IMR-90 (cell line): ENCODE measurements at regions not wholly inside any gene's neighbourhood (a gene's known extent, or its start where the extent isn't known, plus 50 kb on each side); places are given as distances from the start of the nearest gene placed in this dataset.

ENCODE experiments used
- ATAC-seq: fragments of 200-7000 bp; cut with Tn5 transposase; 2 replicates; pipeline ENCODE4 v1.9.1; 2020; ENCODE audit warnings: low read depth, mild to moderate bottlenecking, moderate library complexity
- BruUV-seq: library from RNA; stranded (reverse); fragments of 400-500 nt; replicated peaks from 2 replicates; lab custom pipeline; 2021; lab: Mats Ljungman, UMichigan
- CTCF ChIA-PET: fragments of 300-600 bp; formaldehyde crosslinking; extraction: SDS; loops from one replicate; lab custom pipeline; 2021; ENCODE audit warnings: antibody characterized with exemption; lab: Yijun Ruan, JAX
- POLR2A ChIA-PET: fragments of 300-600 bp; sonication (Branson Sonifier 250); formaldehyde crosslinking; loops from one replicate; lab custom pipeline; 2022; ENCODE audit warnings: antibody characterized with exemption; ENCODE audit not compliant: unreplicated experiment; lab: Charles Lee
- DNase-seq: peaks from one replicate; pipeline ENCODE4 v3.0.0; 2013
- H2AFZ ChIP-seq: replicated peaks from 2 replicates; pipeline ENCODE3; 2013; ENCODE audit warnings: low read length, mild to moderate bottlenecking; ENCODE audit not compliant: poor library complexity
- H2AK5ac ChIP-seq: 2 replicates; pipeline ENCODE4 v1.6.1; 2013; ENCODE audit warnings: low read depth, low read length, inconsistent platforms
- H2AK9ac ChIP-seq: replicated peaks from 2 replicates; pipeline ENCODE3; 2013; ENCODE audit warnings: mild to moderate bottlenecking, low read depth, low read length, moderate library complexity; ENCODE audit not compliant: poor library complexity
- H2BK120ac ChIP-seq: 2 replicates; pipeline ENCODE4 v1.6.1; 2013; ENCODE audit warnings: low read depth, low read length, inconsistent platforms
- H2BK15ac ChIP-seq: 3 replicates; pipeline ENCODE4 v1.6.1; 2013; ENCODE audit warnings: low read depth, low read length, inconsistent platforms
- H2BK20ac ChIP-seq: 2 replicates; pipeline ENCODE4 v1.6.1; 2013; ENCODE audit warnings: low read depth, mild to moderate bottlenecking, inconsistent platforms, low read length, moderate library complexity
- H2BK5ac ChIP-seq: 2 replicates; pipeline ENCODE4 v1.6.1; 2013; ENCODE audit warnings: mild to moderate bottlenecking, low read depth, low read length, inconsistent platforms; ENCODE audit not compliant: poor library complexity, severe bottlenecking
- H3K14ac ChIP-seq: replicated peaks from 2 replicates; pipeline ENCODE4 v1.6.1; 2013; ENCODE audit warnings: low read depth, low read length, inconsistent platforms
- H3K18ac ChIP-seq: 2 replicates; pipeline ENCODE4 v1.6.1; 2013; ENCODE audit warnings: low read depth, low read length, control low read depth
- H3K23ac ChIP-seq: 2 replicates; pipeline ENCODE4 v1.6.1; 2013; ENCODE audit warnings: low read depth, low read length, inconsistent platforms
- H3K27ac ChIP-seq: 2 replicates; pipeline ENCODE4 v1.5.1; 2013; ENCODE audit warnings: mild to moderate bottlenecking, control low read depth, low read length; ENCODE audit not compliant: insufficient read depth
- H3K27me3 ChIP-seq: 2 replicates; pipeline ENCODE4 v1.6.1; 2013; ENCODE audit warnings: low read length; ENCODE audit not compliant: control insufficient read depth, insufficient read depth
- H3K36me3 ChIP-seq: 2 replicates; pipeline ENCODE4 v1.6.1; 2013; ENCODE audit warnings: low read length, mixed read lengths; ENCODE audit not compliant: control insufficient read depth, insufficient read depth
- H3K4ac ChIP-seq: 2 replicates; pipeline ENCODE4 v1.6.1; 2013; ENCODE audit warnings: low read depth, low read length, inconsistent platforms
- H3K4me1 ChIP-seq: 2 replicates; pipeline ENCODE4 v1.6.1; 2013; ENCODE audit warnings: low read length, mixed read lengths; ENCODE audit not compliant: control insufficient read depth, insufficient read depth
- H3K4me2 ChIP-seq: 2 replicates; pipeline ENCODE4 v1.6.1; 2013; ENCODE audit warnings: low read depth, mild to moderate bottlenecking, control low read depth, low read length, moderate library complexity
- H3K4me3 ChIP-seq: 2 replicates; pipeline ENCODE4 v1.5.1; 2013; ENCODE audit warnings: low read depth, mild to moderate bottlenecking, control low read depth, low read length, moderate library complexity; ENCODE audit not compliant: insufficient read depth
- H3K56ac ChIP-seq: 2 replicates; pipeline ENCODE4 v1.6.1; 2013; ENCODE audit warnings: low read length, inconsistent platforms; ENCODE audit not compliant: insufficient read depth; ENCODE audit errors: extremely low read depth
- H3K79me1 ChIP-seq, 2 experiments: 2 replicates each; pipeline ENCODE4 v1.6.1; 2013; ENCODE audit warnings: low read length in 2 of 2, inconsistent platforms in 1 of 2, low read depth in 1 of 2
- H3K9ac ChIP-seq: 2 replicates; pipeline ENCODE4 v1.6.1; 2013; ENCODE audit warnings: low read depth, low read length, control low read depth
- H3K9me1 ChIP-seq: 2 replicates; pipeline ENCODE4 v1.6.1; 2013; ENCODE audit warnings: low read length, inconsistent platforms; ENCODE audit not compliant: insufficient read depth
- H3K9me3 ChIP-seq: 2 replicates; pipeline ENCODE4 v1.6.1; 2013; ENCODE audit warnings: low read length; ENCODE audit not compliant: control insufficient read depth, insufficient read depth
- H4K20me1 ChIP-seq: 2 replicates; pipeline ENCODE4 v1.6.1; 2013; ENCODE audit warnings: low read length, inconsistent platforms; ENCODE audit not compliant: insufficient read depth
- H4K5ac ChIP-seq: 2 replicates; pipeline ENCODE4 v1.6.1; 2013; ENCODE audit warnings: mild to moderate bottlenecking, low read depth, low read length, control low read depth
- H4K8ac ChIP-seq, 2 experiments: 2 replicates each; pipeline ENCODE4 v1.6.1; 2013; ENCODE audit warnings: low read depth in 2 of 2, low read length in 2 of 2, control low read depth in 1 of 2, inconsistent platforms in 1 of 2
- H4K91ac ChIP-seq: 2 replicates; pipeline ENCODE4 v1.6.1; 2013; ENCODE audit warnings: low read depth, low read length, inconsistent platforms; ENCODE audit not compliant: insufficient read depth
- MXI1 ChIP-seq: IDR thresholded peaks from 2 replicates; pipeline ENCODE4 v1.6.1; 2012; ENCODE audit warnings: low read depth, mild to moderate bottlenecking, low read length, moderate library complexity, borderline replicate concordance
- RAD21 ChIP-seq: IDR thresholded peaks from 2 replicates; pipeline ENCODE4 v1.6.1; 2012; ENCODE audit warnings: low read length, improper control_type of control experiment
- RFX5 ChIP-seq: IDR thresholded peaks from 2 replicates; pipeline ENCODE4 v1.8.0; 2012; ENCODE audit warnings: low read depth, mild to moderate bottlenecking, low read length, moderate library complexity
- WGBS, 2 experiments: methylation state at CpG; one replicate each; pipeline versions ENCODE4 v1.1.5 to v1.1.7; 2013; ENCODE audit warnings: missing lambda C conversion rate in 2 of 2; ENCODE audit not compliant: insufficient read length in 1 of 2; ENCODE audit errors: extremely low coverage in 2 of 2; 5-methylcytosine and 5-hydroxymethylcytosine counted together
- dilution Hi-C: fragments of 300-500 bp; cut with HindIII; formaldehyde crosslinking; loops from one replicate; pipeline ENCODE4 v1.14.3; 2018; ENCODE audit warnings: low sequenced_read_pairs; ENCODE audit not compliant: unreplicated experiment
- in situ Hi-C: fragments of 300-500 bp; cut with MboI; formaldehyde crosslinking; loops from 3 replicates; pipeline ENCODE4 v1.14.3; 2019; ENCODE audit warnings: low sequenced_read_pairs, inconsistent platforms, mixed read lengths
- intact Hi-C: fragments of 100-400 bp; cut with micrococcal nuclease; formaldehyde crosslinking; loops from 2 replicates; pipeline ENCODE4 v1.10.0; 2022

GRCh38 chr7:25478925-25479324, 250.6 kb upstream of the NPVF start:
- no peak overlapping the region for H2BK20ac ChIP-seq
- no peak overlapping the region for H2BK120ac ChIP-seq
- H3K4me3 ChIP-seq, result no peak overlapping the region
- dilution Hi-C loops (no loop called here), intact Hi-C loops (no loop called here), in situ Hi-C loops (no loop called here)
- H3K56ac ChIP-seq, result no peak overlapping the region
- no peak overlapping the region for H2BK15ac ChIP-seq
- no peak overlapping the region for H3K4ac ChIP-seq
- H3K18ac ChIP-seq, result no peak overlapping the region
- no peaks in the 10 kb centered on the region for H3K9me1 ChIP-seq
- no TSS peak for BruUV-seq
- H3K4me2 ChIP-seq, result no peak overlapping the region
- H2AFZ ChIP-seq, result no peak overlapping the region
- TF ChIP-seq RFX5 (no peak), MXI1 (no peak), RAD21 (no peak)
- H2BK5ac ChIP-seq, result no peak overlapping the region
- H3K9me3 ChIP-seq, result no peaks in the 10 kb centered on the region
- 20% methylated on average over 1 of the region's 2 CpGs; no CpG with 5 or more reads in 1 of the 2 experiments for WGBS, 2 experiments
- CTCF ChIA-PET, result interaction anchor here (0.9 kb wide), 1 partner anchor 87 kb away, joined by 3 read pairs; no protein-coding TSS in a partner anchor
- no peak overlapping the region for H3K27ac ChIP-seq
- no peak overlapping the region for H3K23ac ChIP-seq
- no peak overlapping the region for H2AK5ac ChIP-seq
- no peaks in the 10 kb centered on the region for H3K79me1 ChIP-seq
- no peaks in the 10 kb centered on the region for H4K20me1 ChIP-seq
- no peak overlapping the region for H4K8ac ChIP-seq
- no peak overlapping the region for H3K9ac ChIP-seq
- H4K5ac ChIP-seq, result no peak overlapping the region
- POLR2A ChIA-PET, result no interaction called here
- ATAC-seq, result no peak
- no peak for DNase-seq
- no peaks in the 10 kb centered on the region for H3K4me1 ChIP-seq
- no peak overlapping the region for H3K14ac ChIP-seq
- H2AK9ac ChIP-seq, result no peak overlapping the region
- no peaks in the 10 kb centered on the region for H3K27me3 ChIP-seq
- no peaks in the 10 kb centered on the region for H3K36me3 ChIP-seq
- no peak overlapping the region for H4K91ac ChIP-seq
